ENCODE measurements at regions not wholly inside any gene's neighbourhood (a gene's known extent, or its start where the extent isn't known, plus 50 kb on each side); places are given as distances from the start of the nearest gene placed in this dataset.

GRCh38 chr2:238761868-238762267 is 86.0 kb upstream of the TWIST2 start:
- peak; percentile 32 to 42 for DNase-seq (ENCODE audit: low read depth in 2 of 2)
- H3K27me3 ChIP-seq (ENCODE audit: control insufficient read depth, insufficient read depth, low read length), result no peaks in the 10 kb centered on the region
- H4K20me1 ChIP-seq (ENCODE audit: control insufficient read depth, extremely low read depth, insufficient read depth, low read length), result no peaks in the 10 kb centered on the region
- no peak overlapping the region for H3K9ac ChIP-seq (ENCODE audit: insufficient read depth, low read length)
- no peaks in the 10 kb centered on the region for H3K36me3 ChIP-seq (ENCODE audit: control insufficient read depth, insufficient read depth, low read length)
- H3K79me2 ChIP-seq (ENCODE audit: control insufficient read depth, insufficient read depth, low read length), result no peaks in the 10 kb centered on the region
- no peak for TF ChIP-seq EZH2 (IDR thresholded peaks at IDR 0.05; ENCODE audit: low read length, missing control alignments)
- TF ChIP-seq CTCF (conservative IDR thresholded peaks at IDR 0.05 in 1 of 2, IDR thresholded peaks at IDR 0.05 in 1 of 2; ENCODE audit: low read depth in 1 of 2, low read length in 2 of 2), result no peak
- H3K27ac ChIP-seq (ENCODE audit: insufficient read depth, low read length), result no peak overlapping the region
- no peak overlapping the region for H3K4me2 ChIP-seq (ENCODE audit: extremely low read depth, insufficient read depth, low read length)
- no peak overlapping the region for H3K4me3 ChIP-seq (replicated peaks in 1 of 4; ENCODE audit: control extremely low read depth in 1 of 4, insufficient read depth in 1 of 4, low read depth in 3 of 4, low read length in 4 of 4)
- H3K9me3 ChIP-seq (ENCODE audit: control insufficient read depth, insufficient read depth, low read depth, low read length), result no peaks in the 10 kb centered on the region
- no peaks in the 10 kb centered on the region for H3K4me1 ChIP-seq (ENCODE audit: control insufficient read depth, extremely low read depth, insufficient read depth, low read length)
- no peak overlapping the region for H2AFZ ChIP-seq (ENCODE audit: low read length)

GRCh38 chr2:238763471-238763995 is 84.4 kb upstream of the TWIST2 start:
- H3K4me2 ChIP-seq (ENCODE audit: extremely low read depth, insufficient read depth, low read length), result no peak overlapping the region
- H3K9me3 ChIP-seq (ENCODE audit: control insufficient read depth, insufficient read depth, low read depth, low read length), result no peaks in the 10 kb centered on the region
- H4K20me1 ChIP-seq (ENCODE audit: control insufficient read depth, extremely low read depth, insufficient read depth, low read length), result no peaks in the 10 kb centered on the region
- TF ChIP-seq EZH2 (IDR thresholded peaks at IDR 0.05; ENCODE audit: low read length, missing control alignments) (no peak), CTCF (conservative IDR thresholded peaks at IDR 0.05 in 1 of 2, IDR thresholded peaks at IDR 0.05 in 1 of 2; ENCODE audit: low read depth in 1 of 2, low read length in 2 of 2) (no peak)
- no peak overlapping the region for H2AFZ ChIP-seq (ENCODE audit: low read length)
- peaks cover under 1% of the 10 kb centered on the region for H3K27me3 ChIP-seq (ENCODE audit: control insufficient read depth, insufficient read depth, low read length)
- H3K27ac ChIP-seq (ENCODE audit: insufficient read depth, low read length), result no peak overlapping the region
- no peaks in the 10 kb centered on the region for H3K36me3 ChIP-seq (ENCODE audit: control insufficient read depth, insufficient read depth, low read length)
- H3K4me3 ChIP-seq (replicated peaks in 1 of 4; ENCODE audit: control extremely low read depth in 1 of 4, insufficient read depth in 1 of 4, low read depth in 3 of 4, low read length in 4 of 4), result no peak overlapping the region
- no peaks in the 10 kb centered on the region for H3K4me1 ChIP-seq (ENCODE audit: control insufficient read depth, extremely low read depth, insufficient read depth, low read length)
- H3K9ac ChIP-seq (ENCODE audit: insufficient read depth, low read length), result no peak overlapping the region
- H3K79me2 ChIP-seq (ENCODE audit: control insufficient read depth, insufficient read depth, low read length), result no peaks in the 10 kb centered on the region
- no peak for DNase-seq (ENCODE audit: low read depth in 2 of 2)

GRCh38 chr2:238765590-238765989 is 82.3 kb upstream of the TWIST2 start:
- no peak overlapping the region for H3K27ac ChIP-seq (ENCODE audit: insufficient read depth, low read length)
- no peaks in the 10 kb centered on the region for H3K79me2 ChIP-seq (ENCODE audit: control insufficient read depth, insufficient read depth, low read length)
- H3K4me3 ChIP-seq (replicated peaks in 1 of 4; ENCODE audit: control extremely low read depth in 1 of 4, insufficient read depth in 1 of 4, low read depth in 3 of 4, low read length in 4 of 4), result no peak overlapping the region
- no peak overlapping the region for H3K9ac ChIP-seq (ENCODE audit: insufficient read depth, low read length)
- no peak for TF ChIP-seq EZH2 (IDR thresholded peaks at IDR 0.05; ENCODE audit: low read length, missing control alignments)
- TF ChIP-seq CTCF (conservative IDR thresholded peaks at IDR 0.05 in 1 of 2, IDR thresholded peaks at IDR 0.05 in 1 of 2; ENCODE audit: low read depth in 1 of 2, low read length in 2 of 2), result no peak
- no peaks in the 10 kb centered on the region for H4K20me1 ChIP-seq (ENCODE audit: control insufficient read depth, extremely low read depth, insufficient read depth, low read length)
- H3K36me3 ChIP-seq (ENCODE audit: control insufficient read depth, insufficient read depth, low read length), result no peaks in the 10 kb centered on the region
- H3K4me2 ChIP-seq (ENCODE audit: extremely low read depth, insufficient read depth, low read length), result no peak overlapping the region
- peaks cover 9% of the 10 kb centered on the region for H3K27me3 ChIP-seq (ENCODE audit: control insufficient read depth, insufficient read depth, low read length)
- H3K9me3 ChIP-seq (ENCODE audit: control insufficient read depth, insufficient read depth, low read depth, low read length), result no peaks in the 10 kb centered on the region
- H2AFZ ChIP-seq (ENCODE audit: low read length), result no peak overlapping the region
- DNase-seq (ENCODE audit: low read depth in 2 of 2), result no peak
- H3K4me1 ChIP-seq (ENCODE audit: control insufficient read depth, extremely low read depth, insufficient read depth, low read length), result no peaks in the 10 kb centered on the region

Data from fibroblast of lung (primary cell).